Activated CD4-positive, alpha-beta memory T cell treated with anti-CD3 and anti-CD28 coated beads, Interleukin-2, amount 10 ng/mL, durations not matched to agents 7 days and 5 days (primary cell): ENCODE measurements at regions not wholly inside any gene's neighbourhood (a gene's known extent, or its start where the extent isn't known, plus 50 kb on each side); places are given as distances from the start of the nearest gene placed in this dataset.

Experiments used
- CTCF ChIA-PET: fragments of 350-600 bp; sonication (Branson Sonifier 250); formaldehyde crosslinking; loops from one replicate; lab custom pipeline; 2021; ENCODE audit warnings: antibody characterized with exemption, inconsistent platforms; lab: Charles Lee
- POLR2A ChIA-PET: fragments of 350-600 bp; sonication (Branson Sonifier 250); formaldehyde crosslinking; loops from one replicate; lab custom pipeline; 2021; ENCODE audit warnings: antibody characterized with exemption; lab: Charles Lee
- DNase-seq: peaks from one replicate; pipeline ENCODE4 v3.0.0-alpha.2; 2020
- H3K27ac Mint-ChIP-seq: one replicate; pipeline ENCODE4 v1.8.0; 2021; ENCODE audit warnings: mild to moderate bottlenecking, mixed read lengths
- H3K27me3 Mint-ChIP-seq: one replicate; pipeline ENCODE4 v1.8.0; 2021; ENCODE audit warnings: mixed read lengths
- H3K36me3 Mint-ChIP-seq: one replicate; pipeline ENCODE4 v1.8.0; 2021; ENCODE audit warnings: low read depth, mixed read lengths
- H3K4me1 Mint-ChIP-seq: one replicate; pipeline ENCODE4 v1.8.0; 2021; ENCODE audit warnings: mixed read lengths
- H3K4me3 Mint-ChIP-seq: one replicate; pipeline ENCODE4 v1.8.0; 2021; ENCODE audit warnings: mild to moderate bottlenecking, mixed read lengths
- H3K9me3 Mint-ChIP-seq: one replicate; pipeline ENCODE4 v1.8.0; 2021; ENCODE audit warnings: mixed read lengths

GRCh38 chr2:3138621-3139020 lies 239.0 kb downstream of the EIPR1 start:
- no peak for DNase-seq
- Mint-ChIP-seq H3K4me3 (no peak overlapping the region), H3K9me3 (peaks cover 4% of the 10 kb centered on the region), H3K27ac (no peak overlapping the region), H3K36me3 (no peaks in the 10 kb centered on the region), H3K27me3 (no peaks in the 10 kb centered on the region), H3K4me1 (no peaks in the 10 kb centered on the region)
- ChIA-PET CTCF (no interaction called here), POLR2A (no interaction called here)

DNA sequence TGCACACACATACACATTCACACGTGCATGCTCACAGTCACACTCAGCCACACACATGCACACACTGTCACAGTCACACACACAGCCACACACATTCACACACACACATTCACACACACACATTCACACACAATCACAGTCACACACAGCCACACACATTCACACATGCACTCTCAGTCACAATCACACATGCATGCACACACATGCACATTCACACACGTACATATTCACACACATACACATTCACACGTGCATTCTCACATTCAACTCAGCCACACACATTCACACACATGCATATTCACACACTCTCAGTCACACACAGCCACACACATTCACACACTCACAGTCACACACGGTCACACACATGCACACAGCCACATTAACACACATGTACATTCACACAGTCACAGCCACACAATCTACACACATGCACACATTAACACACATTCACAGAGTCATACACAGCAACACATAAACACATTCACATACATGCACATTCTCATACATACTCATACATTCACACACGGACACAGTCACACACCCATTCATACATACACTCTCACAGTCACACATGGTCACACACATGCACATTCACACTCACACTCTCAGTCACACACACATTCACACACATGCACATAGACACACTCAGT lies 239.8 kb downstream of the EIPR1 start:
- no peaks in the 10 kb centered on the region for H3K36me3 Mint-ChIP-seq
- POLR2A ChIA-PET = no interaction called here
- no peaks in the 10 kb centered on the region for H3K4me1 Mint-ChIP-seq
- no peak overlapping the region for H3K4me3 Mint-ChIP-seq
- H3K9me3 Mint-ChIP-seq = peaks cover 8% of the 10 kb centered on the region
- no peaks in the 10 kb centered on the region for H3K27me3 Mint-ChIP-seq
- no peak for DNase-seq
- CTCF ChIA-PET = no interaction called here
- no peak overlapping the region for H3K27ac Mint-ChIP-seq

GRCh38 chr2:3135676-3136075 lies 241.9 kb downstream of the EIPR1 start:
- Mint-ChIP-seq H3K4me3 (no peak overlapping the region), H3K27me3 (no peaks in the 10 kb centered on the region), H3K27ac (no peak overlapping the region), H3K4me1 (no peaks in the 10 kb centered on the region), H3K36me3 (no peaks in the 10 kb centered on the region), H3K9me3 (peaks cover 8% of the 10 kb centered on the region)
- DNase-seq = no peak
- CTCF ChIA-PET = no interaction called here
- POLR2A ChIA-PET = no interaction called here

- no peak for DNase-seq
- H3K4me1 Mint-ChIP-seq = no peaks in the 10 kb centered on the region
- ChIA-PET CTCF (no interaction called here), POLR2A (no interaction called here)
- H3K9me3 Mint-ChIP-seq = peaks cover 8% of the 10 kb centered on the region
- no peaks in the 10 kb centered on the region for H3K27me3 Mint-ChIP-seq
- no peak overlapping the region for H3K4me3 Mint-ChIP-seq
- no peaks in the 10 kb centered on the region for H3K36me3 Mint-ChIP-seq
- no peak overlapping the region for H3K27ac Mint-ChIP-seq
These were observed 243.5 kb downstream of the EIPR1 start for GRCh38 chr2:3134026-3134571.

DNA sequence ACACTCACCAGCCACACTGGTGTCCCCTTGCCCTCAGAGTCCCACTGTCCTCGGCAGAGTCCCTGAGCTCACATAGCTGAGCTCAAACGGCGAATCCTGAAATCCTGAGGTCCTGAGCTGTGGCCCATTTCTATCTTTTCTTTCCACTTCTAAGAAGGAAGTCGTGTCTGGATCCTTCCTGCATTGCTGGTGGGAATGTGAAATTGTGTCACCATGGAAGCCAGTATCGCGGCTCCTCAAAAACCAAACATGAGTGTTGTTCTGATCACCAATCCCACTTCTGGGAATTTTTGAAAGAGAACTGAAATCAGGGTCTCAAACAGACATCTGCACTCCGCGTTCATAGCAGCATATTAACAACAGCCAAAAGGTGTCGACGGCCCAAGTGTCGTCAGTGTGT lies 244.7 kb downstream of the EIPR1 start:
- H3K27me3 Mint-ChIP-seq = no peaks in the 10 kb centered on the region
- peaks cover 8% of the 10 kb centered on the region for H3K9me3 Mint-ChIP-seq
- POLR2A ChIA-PET = no interaction called here

GRCh38 chr2:3132466-3132865 lies 245.2 kb downstream of the EIPR1 start:
- H3K36me3 Mint-ChIP-seq = no peaks in the 10 kb centered on the region
- CTCF ChIA-PET = no interaction called here
- H3K9me3 Mint-ChIP-seq = peaks cover 8% of the 10 kb centered on the region
- no peaks in the 10 kb centered on the region for H3K27me3 Mint-ChIP-seq
- H3K4me3 Mint-ChIP-seq = no peak overlapping the region
- H3K4me1 Mint-ChIP-seq = no peaks in the 10 kb centered on the region
- no peak overlapping the region for H3K27ac Mint-ChIP-seq
- POLR2A ChIA-PET = no interaction called here
- no peak for DNase-seq

More for the DNA sequence above, 244.7 kb downstream of the EIPR1 start:
- no peaks in the 10 kb centered on the region for H3K36me3 Mint-ChIP-seq
- H3K4me1 Mint-ChIP-seq = no peaks in the 10 kb centered on the region
- no peak overlapping the region for H3K4me3 Mint-ChIP-seq
- DNase-seq = no peak
- H3K27ac Mint-ChIP-seq = no peak overlapping the region
- CTCF ChIA-PET = no interaction called here

GRCh38 chr2:3131636-3132326 lies 245.8 kb downstream of the EIPR1 start:
- no peak overlapping the region for H3K4me3 Mint-ChIP-seq
- no peaks in the 10 kb centered on the region for H3K27me3 Mint-ChIP-seq
- no peak overlapping the region for H3K27ac Mint-ChIP-seq
- no peaks in the 10 kb centered on the region for H3K4me1 Mint-ChIP-seq
- POLR2A ChIA-PET = no interaction called here
- H3K9me3 Mint-ChIP-seq = peaks cover 8% of the 10 kb centered on the region
- no peak for DNase-seq
- no peaks in the 10 kb centered on the region for H3K36me3 Mint-ChIP-seq
- CTCF ChIA-PET = no interaction called here

DNA sequence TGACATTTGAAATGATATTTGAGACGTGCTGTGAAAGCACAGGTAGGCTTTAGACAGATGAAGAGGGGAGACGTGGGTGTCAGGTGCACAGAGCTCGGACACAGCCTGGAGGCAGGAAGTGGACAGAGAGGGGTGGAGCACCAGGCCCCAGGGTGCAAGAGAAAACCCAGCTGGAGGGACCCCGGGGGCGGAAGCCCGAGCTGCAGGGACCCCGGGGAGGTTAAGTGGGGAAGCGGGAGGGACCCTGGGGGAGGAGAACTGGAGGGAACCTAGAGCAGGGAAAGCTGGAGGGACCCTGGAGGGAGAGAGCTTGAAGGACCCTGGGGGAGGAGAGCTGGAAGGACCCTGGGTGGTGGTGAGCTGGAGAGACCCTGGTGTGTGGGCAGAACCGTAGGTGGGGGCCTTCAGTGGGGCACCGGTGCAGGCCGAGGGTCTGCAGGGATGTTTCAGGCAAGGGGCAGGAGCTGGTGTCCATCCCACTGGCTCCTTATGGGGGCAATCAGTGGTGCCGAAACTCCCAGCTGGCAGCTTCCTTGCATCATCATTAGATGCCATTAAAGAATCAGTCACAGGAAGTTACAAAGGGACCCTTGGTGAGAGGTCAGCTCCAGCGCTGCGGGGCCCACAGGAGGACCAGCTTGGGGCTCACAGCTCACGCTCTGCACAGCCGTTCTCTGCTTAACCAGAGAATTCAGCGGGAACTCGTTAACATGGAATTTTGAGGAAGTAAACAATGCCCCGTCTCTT lies 246.6 kb downstream of the EIPR1 start:
- peaks cover 8% of the 10 kb centered on the region for H3K9me3 Mint-ChIP-seq
- H3K27me3 Mint-ChIP-seq = no peaks in the 10 kb centered on the region
- no peaks in the 10 kb centered on the region for H3K36me3 Mint-ChIP-seq
- ChIA-PET POLR2A (no interaction called here), CTCF (no interaction called here)
- H3K4me1 Mint-ChIP-seq = no peaks in the 10 kb centered on the region
- DNase-seq = no peak
- no peak overlapping the region for H3K27ac Mint-ChIP-seq
- H3K4me3 Mint-ChIP-seq = no peak overlapping the region

- ChIA-PET CTCF (interaction anchor here (0.5 kb wide), 1 partner anchor 210 kb away, joined by 3 read pairs; no protein-coding TSS in a partner anchor), POLR2A (no interaction called here)
- Mint-ChIP-seq H3K27me3 (no peaks in the 10 kb centered on the region), H3K36me3 (no peaks in the 10 kb centered on the region), H3K9me3 (peaks cover 4% of the 10 kb centered on the region), H3K4me3 (no peak overlapping the region), H3K4me1 (no peaks in the 10 kb centered on the region), H3K27ac (no peak overlapping the region)
- DNase-seq = no peak
These were observed 247.2 kb downstream of the EIPR1 start for GRCh38 chr2:3130444-3130843.

DNA sequence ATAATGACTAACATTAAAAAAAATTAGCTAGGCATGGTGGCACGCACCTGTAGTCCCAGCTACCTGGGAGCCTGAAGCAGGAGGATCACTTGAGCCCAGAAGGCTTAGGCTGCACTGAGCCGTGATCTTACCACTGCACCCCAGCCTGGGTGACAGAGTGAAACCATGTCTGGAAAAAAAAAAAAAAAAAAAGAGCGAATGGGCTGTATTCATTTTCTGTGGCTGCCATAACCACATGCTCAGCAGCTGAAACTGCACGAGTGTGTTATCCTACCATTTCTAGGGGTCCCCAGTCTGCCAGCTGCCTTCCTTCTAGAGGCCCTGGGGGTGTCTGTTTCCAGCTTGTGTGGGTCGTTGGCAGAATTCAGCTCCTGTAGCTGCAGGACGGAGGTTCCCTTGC lies 247.8 kb downstream of the EIPR1 start:
- no peak overlapping the region for H3K4me3 Mint-ChIP-seq
- H3K4me1 Mint-ChIP-seq = no peaks in the 10 kb centered on the region
- ChIA-PET CTCF (interaction anchor here (0.5 kb wide), 1 partner anchor 211 kb away, joined by 3 read pairs; no protein-coding TSS in a partner anchor), POLR2A (interaction anchor here (0.7 kb wide), 1 partner anchor 507 kb away, joined by 4 read pairs; no protein-coding TSS in a partner anchor)
- H3K27me3 Mint-ChIP-seq = no peaks in the 10 kb centered on the region
- DNase-seq = no peak
- H3K9me3 Mint-ChIP-seq = peaks cover 4% of the 10 kb centered on the region
- H3K36me3 Mint-ChIP-seq = no peaks in the 10 kb centered on the region
- H3K27ac Mint-ChIP-seq = no peak overlapping the region

DNA sequence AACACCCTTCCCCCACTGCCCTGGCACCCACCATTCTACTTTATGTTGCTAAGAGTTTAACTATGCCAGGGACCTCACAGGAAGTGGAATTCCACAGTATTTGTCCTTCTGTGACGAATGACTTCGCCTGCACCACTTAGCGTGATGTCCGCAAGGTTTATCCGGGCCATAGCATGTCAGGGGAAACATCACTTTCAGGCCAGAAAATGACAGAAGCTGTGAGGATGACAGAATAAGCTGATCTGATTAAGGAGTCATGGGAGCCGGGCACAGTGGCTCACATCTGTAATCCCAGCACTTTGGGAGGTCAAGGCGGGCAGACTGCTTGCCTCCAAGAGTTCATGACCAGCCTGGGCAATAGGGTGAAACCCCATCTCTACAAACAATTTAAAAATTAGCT lies 248.8 kb downstream of the EIPR1 start:
- DNase-seq = no peak
- no peaks in the 10 kb centered on the region for H3K4me1 Mint-ChIP-seq
- no peak overlapping the region for H3K27ac Mint-ChIP-seq
- H3K4me3 Mint-ChIP-seq = no peak overlapping the region
- CTCF ChIA-PET = no interaction called here
- H3K27me3 Mint-ChIP-seq = no peaks in the 10 kb centered on the region
- H3K9me3 Mint-ChIP-seq = peaks cover 4% of the 10 kb centered on the region
- H3K36me3 Mint-ChIP-seq = no peaks in the 10 kb centered on the region
- POLR2A ChIA-PET = no interaction called here

GRCh38 chr2:3127710-3128109 lies 249.9 kb downstream of the EIPR1 start:
- H3K36me3 Mint-ChIP-seq = no peaks in the 10 kb centered on the region
- no peak overlapping the region for H3K27ac Mint-ChIP-seq
- no peak overlapping the region for H3K4me3 Mint-ChIP-seq
- no peaks in the 10 kb centered on the region for H3K9me3 Mint-ChIP-seq
- no peaks in the 10 kb centered on the region for H3K4me1 Mint-ChIP-seq
- no peak for DNase-seq
- no peaks in the 10 kb centered on the region for H3K27me3 Mint-ChIP-seq
- CTCF ChIA-PET = no interaction called here
- POLR2A ChIA-PET = interaction anchor here (1.0 kb wide), 1 partner anchor 9 kb away, joined by 3 read pairs; no protein-coding TSS in a partner anchor
